ENCODE measurements at regions not wholly inside any gene's neighbourhood (a gene's known extent, or its start where the extent isn't known, plus 50 kb on each side); places are given as distances from the start of the nearest gene placed in this dataset.
"Not testable (repeated sequence)": the region's sequence is repeated elsewhere in the genome, so short reads cannot be mapped to it uniquely, and the experiment has no call there.

DNA sequence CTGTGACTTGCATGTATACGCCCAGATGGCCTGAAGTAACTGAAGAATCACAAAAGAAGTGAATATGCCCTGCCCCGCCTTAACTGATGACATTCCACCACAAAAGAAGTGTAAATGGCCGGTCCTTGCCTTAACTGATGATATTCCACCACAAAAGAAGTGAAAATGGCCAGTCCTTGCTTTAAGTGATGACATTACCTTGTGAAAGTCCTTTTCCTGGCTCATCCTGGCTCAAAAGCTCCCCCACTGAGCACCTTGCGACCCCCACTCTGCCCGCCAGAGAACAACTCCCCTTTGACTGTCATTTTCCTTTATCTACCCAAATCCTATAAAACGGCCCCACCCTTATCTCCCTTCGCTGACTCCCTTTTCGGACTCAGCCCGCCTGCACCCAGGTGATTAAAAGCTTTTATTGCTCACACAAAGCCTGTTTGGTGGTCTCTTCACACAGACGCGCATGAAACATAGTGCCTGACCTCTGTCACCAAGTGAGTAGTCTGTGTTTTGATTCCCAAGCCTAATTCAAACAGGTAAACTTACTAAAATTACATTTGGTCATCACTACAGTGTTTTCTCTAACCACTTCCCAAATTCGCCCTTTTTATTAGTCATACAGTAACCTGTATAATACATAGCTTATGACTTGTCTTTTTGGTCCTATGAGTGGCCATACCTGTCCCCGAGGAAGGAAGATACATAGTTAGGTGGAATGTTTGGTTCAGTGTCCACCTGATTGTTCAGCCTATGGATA lies 140.7 kb upstream of the PROK2 start:
- not testable (repeated sequence) for DNase-seq

- no peak for DNase-seq
Observed at GRCh38 chr3:71924721-71925120, 139.8 kb upstream of the PROK2 start.

DNA sequence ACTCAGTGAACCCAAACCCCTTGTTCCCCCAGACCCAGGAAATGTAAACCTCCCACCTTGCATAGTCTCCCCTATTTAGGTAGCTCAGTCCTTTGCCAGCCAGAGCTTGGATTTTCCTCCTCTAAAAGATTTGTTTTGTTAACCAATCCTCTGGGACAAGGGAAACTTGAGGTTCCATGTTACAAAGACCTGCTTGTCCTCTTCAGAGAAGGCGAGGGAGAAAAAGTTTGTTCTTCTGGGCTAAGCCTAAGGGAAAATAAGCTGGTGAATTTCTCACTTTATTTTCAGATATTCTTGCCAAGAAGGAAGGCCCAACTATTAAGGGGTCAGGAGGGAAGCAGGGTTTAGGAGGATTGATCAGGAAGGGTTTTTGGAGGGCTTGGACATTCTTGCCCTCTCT lies 136.1 kb upstream of the PROK2 start:
- DNase-seq: no peak

- no peak for DNase-seq
Observed at GRCh38 chr3:71919572-71919971, 134.6 kb upstream of the PROK2 start.

DNA sequence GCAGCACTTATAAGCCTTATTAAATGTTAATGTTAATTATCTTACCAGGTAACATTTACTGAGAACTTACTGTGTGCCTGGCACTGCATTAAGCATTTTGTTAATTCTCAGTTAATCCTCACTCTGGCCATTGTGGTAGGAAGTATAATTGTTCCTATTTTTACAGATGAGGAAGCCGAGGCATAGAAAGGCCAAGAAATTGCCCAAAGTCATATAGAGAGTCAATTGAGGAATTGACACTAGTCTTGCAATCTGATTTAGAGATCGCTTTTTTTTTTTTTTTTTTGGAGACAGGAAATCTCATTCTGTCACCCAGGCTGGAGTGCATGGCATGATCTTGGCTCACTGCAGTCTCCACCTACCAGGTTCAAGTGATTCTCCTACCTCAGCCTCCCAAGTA lies 132.6 kb upstream of the PROK2 start:
- DNase-seq: no peak

DNA sequence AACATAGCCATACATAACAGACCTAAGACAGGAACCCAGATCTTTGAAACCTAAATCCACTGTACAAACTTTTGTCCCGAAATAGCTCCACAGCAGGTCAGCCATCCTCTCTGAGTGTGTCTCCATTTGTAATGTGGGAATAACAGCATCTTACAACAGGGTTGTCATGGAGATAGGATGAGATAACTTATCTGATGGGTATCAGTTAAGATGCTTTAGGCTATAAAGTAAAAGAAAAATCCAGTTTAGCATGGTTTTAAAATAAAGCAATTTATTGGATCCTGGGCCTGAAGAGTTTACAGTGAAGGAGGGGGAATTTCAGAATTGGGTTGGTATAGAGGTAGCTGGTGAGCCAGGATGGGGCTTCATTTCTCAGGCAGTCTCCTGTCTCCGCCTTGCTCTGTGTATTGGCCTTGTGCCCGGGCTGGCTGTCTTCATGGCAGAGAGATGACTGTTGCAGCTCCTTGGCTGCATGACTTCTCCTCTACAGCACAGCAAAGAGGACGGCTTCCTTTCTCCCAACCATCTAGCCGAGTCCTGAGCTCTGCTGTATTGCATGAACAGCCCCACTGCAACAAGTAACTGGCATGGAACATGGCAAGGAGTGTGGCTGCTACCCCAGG lies 131.9 kb upstream of the PROK2 start:
- no peak for DNase-seq

DNA sequence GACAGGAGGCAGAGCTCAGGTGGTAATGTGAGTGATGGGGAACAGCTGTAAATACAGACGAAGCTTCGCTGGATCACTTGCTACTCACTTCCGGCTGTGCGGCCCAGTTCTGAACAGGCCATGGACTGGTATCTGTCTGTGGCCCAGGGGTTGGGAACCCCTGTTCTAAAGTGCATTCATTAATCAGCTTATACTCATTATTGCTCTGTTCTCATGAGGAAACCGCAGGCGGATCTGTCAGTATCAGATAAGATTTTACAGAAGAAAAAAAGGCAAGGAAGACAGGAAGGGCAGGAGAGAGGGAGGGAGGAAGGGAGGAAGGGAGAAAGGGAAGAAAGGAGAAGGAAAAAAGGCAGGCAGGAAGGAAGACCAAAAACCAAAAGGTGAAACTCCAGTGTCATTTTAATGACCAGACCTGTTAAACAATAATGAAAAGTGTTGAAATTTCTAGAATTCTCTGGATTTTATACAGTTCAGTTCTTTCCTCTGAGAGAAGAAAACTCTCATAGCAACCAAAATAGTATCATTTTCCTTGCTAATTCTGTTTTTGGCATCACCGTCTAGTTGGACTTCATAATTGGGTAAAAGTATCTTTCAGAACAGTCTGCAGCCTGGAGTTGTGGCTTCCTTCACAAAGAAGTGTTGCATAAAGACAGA lies 128.0 kb upstream of the PROK2 start:
- no peak for DNase-seq

DNA sequence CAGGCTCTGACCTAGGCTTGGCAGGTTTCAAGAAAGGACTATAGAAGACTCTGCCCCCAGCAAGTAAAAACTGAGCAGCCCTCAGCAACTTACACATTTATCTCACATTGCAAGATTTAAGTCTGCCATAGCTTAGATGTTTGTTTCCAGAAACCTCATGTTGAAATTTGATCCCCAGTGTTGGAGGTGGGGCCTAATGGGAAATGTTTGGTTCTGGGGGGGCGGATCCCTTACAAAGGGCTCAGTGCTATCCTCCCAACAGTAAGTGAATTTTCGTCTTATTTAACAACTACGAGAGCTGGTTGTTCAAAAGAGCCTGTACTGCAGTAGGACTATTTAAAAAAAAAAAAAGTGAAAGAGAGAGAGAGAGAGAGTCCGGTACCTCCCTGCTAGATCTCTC lies 125.2 kb upstream of the PROK2 start:
- DNase-seq: no peak

GRCh38 chr3:71907996-71908395 lies 123.0 kb upstream of the PROK2 start:
- DNase-seq: no peak

GRCh38 chr3:71906976-71907375 lies 122.0 kb upstream of the PROK2 start:
- DNase-seq: no peak

GRCh38 chr3:71905426-71905825 lies 120.5 kb upstream of the PROK2 start:
- no peak for DNase-seq

GRCh38 chr3:71903936-71904335 lies 119.0 kb upstream of the PROK2 start:
- DNase-seq: no peak

- no peak for DNase-seq
Observed at GRCh38 chr3:71903112-71903495, 118.2 kb upstream of the PROK2 start.

- DNase-seq: no peak
Observed at GRCh38 chr3:71902258-71903111, 117.5 kb upstream of the PROK2 start.

- DNase-seq: no peak
Observed at GRCh38 chr3:71901645-71902044, 116.7 kb upstream of the PROK2 start.

GRCh38 chr3:71900057-71900456 lies 115.1 kb upstream of the PROK2 start:
- no peak for DNase-seq

DNA sequence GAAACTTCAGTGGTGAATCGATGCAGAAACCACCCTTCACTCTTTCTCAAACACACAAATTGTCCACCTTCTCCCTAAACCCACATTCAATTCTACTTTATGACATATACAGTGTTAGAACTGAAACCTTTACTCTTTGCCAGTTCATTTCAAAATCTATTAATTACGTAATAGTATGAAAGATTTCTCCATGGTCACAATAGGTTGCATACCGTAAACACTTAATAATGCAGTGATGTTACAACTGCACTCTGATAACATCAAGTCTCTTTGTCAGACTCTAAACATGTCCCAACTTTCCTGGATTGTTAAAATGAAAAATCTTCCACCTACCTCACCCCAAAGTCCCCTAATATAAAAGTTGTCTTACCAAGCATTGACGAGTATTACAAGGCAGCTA lies 111.8 kb upstream of the PROK2 start:
- no peak for DNase-seq

DNA sequence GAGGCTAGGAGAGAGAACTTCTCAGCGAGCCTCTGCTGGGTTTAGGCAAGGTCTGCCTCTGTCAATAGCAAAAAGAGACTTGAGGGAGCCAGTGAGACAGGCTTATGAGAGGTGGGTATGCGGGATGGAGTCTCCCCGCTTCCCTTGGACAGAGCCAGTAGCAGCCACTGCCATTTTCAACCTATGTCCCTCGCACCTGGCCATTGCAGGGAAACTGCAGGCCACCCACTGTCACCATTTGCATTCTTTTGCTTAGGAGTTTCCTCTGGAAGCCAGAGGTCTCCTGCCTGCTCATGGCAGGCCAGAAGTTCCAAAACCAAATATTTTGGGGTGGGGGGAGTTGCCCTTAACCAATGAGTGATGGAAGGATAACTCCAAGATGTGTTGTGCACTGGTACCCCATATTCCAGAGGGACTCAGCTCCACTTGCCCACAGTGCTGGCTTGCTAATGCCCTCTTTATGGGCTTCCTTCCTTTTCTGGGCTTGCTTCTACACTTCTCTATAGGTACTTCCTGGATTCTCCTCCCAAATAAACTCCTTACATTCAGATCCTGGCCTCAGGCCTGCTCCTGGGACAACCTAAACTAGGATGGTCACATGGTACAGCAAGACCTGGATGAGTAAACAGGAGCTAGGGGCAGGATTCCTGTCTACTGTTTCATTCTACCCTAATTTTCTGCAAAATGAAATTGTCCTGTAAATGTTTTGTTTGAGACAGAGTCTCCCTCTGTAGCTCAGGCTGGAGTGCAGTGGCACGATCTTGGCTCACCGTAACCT lies 108.9 kb upstream of the PROK2 start:
- DNase-seq: no peak

DNA sequence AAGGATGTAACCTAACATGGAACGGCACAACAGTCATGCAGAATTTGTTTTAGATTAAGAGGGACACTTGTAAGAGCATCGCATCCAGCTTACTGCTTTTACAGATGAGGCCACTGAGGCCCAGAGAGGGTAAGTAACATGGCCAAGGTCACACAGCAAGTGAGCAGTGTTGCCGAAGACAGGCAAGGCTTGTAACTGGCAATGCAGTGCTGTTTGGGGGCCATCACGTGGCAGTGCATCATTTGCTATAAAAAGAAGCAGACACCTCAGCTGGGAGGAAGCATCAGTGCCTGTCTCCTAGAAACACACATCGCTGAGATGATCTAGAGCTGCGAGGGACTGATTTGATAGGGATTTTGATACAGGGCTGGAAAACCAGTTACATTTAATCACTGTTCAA lies 108.2 kb upstream of the PROK2 start:
- no peak for DNase-seq

- no peak for DNase-seq
Observed at GRCh38 chr3:71891483-71891882, 106.5 kb upstream of the PROK2 start.

DNA sequence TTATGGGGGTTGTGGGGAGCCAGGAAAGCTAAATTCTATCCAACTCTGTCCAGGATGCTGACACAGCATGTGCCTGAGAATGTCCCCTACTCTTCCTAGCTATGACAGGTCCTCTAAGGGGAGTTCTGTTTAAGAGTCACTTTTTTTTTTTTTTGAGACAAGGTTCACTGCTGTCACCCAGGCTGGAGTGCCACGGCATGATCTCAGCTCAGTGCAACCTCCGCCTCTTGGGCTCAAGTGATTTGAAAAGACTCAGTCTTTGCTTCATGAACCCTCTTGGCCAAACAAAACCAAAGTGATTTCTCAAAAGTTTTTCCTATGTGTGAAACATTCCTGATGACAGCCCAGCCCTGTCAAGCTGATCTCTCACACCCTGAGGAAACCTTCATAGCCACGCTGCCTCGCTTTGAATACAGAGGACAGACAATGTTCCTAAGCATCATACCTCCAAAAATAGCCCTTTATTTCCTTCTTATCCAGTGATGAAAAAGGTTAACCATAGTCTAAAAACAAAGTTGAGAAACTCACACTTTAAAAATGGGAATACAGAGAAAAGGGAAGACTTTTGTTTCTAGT lies 105.5 kb upstream of the PROK2 start:
- no peak for DNase-seq

GRCh38 chr3:71887256-71887655 lies 102.3 kb upstream of the PROK2 start:
- DNase-seq: no peak

All from NCI-H146 (cell line).